Sigmoid colon (tissue), 6 donors: ENCODE measurements at regions not wholly inside any gene's neighbourhood (a gene's known extent, or its start where the extent isn't known, plus 50 kb on each side); places are given as distances from the start of the nearest gene placed in this dataset.

Source experiments
- DNase-seq: peaks from one replicate; pipeline ENCODE4 v3.0.0-alpha.2; 2019
- H3K27ac ChIP-seq, 4 donors: fragments of 200-600 bp; sonication (generic); one replicate each; pipeline ENCODE4 v1.5.1; 2016 to 2019; ENCODE audit warnings: mild to moderate bottlenecking in 1 of 4
- H3K27me3 ChIP-seq, 3 donors: fragments of 200-600 bp; sonication (generic); one replicate each; pipeline ENCODE4 v1.5.1; 2019; ENCODE audit warnings: mild to moderate bottlenecking in 1 of 3
- H3K36me3 ChIP-seq, 4 donors: fragments of 200-600 bp; sonication (generic); one replicate each; pipeline ENCODE4 v1.5.1; 2016 to 2019
- H3K4me1 ChIP-seq, 4 donors: fragments of 200-600 bp; sonication (generic); one replicate each; pipeline ENCODE4 v1.5.1; 2017 to 2019
- H3K4me3 ChIP-seq, 4 donors: fragments of 200-600 bp; sonication (generic); one replicate each; pipeline ENCODE4 v1.5.1; 2017 to 2019; ENCODE audit warnings: mild to moderate bottlenecking in 2 of 4, moderate library complexity in 1 of 4
- H3K9me3 ChIP-seq, 4 donors: fragments of 200-600 bp in 3 of 4; sonication (generic) in 3 of 4; one replicate each; pipeline versions ENCODE4 v1.5.1 to v1.6.1; 2013 to 2019
- CTCF ChIP-seq, 4 experiments: fragments of 450-650 bp in 3 of 4; fragments of 200-600 bp in 1 of 4; IDR thresholded peaks; one replicate each; pipeline ENCODE4 v1.5.1; 2016 to 2019; ENCODE audit warnings: antibody characterized with exemption in 4 of 4, mild to moderate bottlenecking in 3 of 4, moderate library complexity in 2 of 4
- EP300 ChIP-seq, 4 donors: sonication (generic); formaldehyde crosslinking; IDR thresholded peaks; one replicate each; pipeline ENCODE4 v1.6.1; 2017; ENCODE audit warnings: antibody characterized with exemption in 4 of 4
- POLR2A ChIP-seq, 2 donors: fragments of 450-650 bp; IDR thresholded peaks; one replicate each; pipeline ENCODE4 v1.6.1; 2016; ENCODE audit warnings: antibody characterized with exemption in 2 of 2, mild to moderate bottlenecking in 2 of 2, moderate library complexity in 2 of 2
- POLR2AphosphoS5 ChIP-seq, 4 donors: sonication (generic); formaldehyde crosslinking; IDR thresholded peaks; one replicate each; pipeline ENCODE4 v1.6.1; 2017; ENCODE audit warnings: antibody characterized with exemption in 4 of 4
- WGBS, 2 donors: extraction: QIAGEN DNeasy Blood & Tissue Kit; methylation state at CpG; one replicate each; pipeline ENCODE4 v1.1.7; 2013; 5-methylcytosine and 5-hydroxymethylcytosine counted together
- intact Hi-C: fragments of 100-400 bp; cut with DNase I; formaldehyde crosslinking; loops from one replicate; pipeline ENCODE4 v1.15.1; 2023
- donor health status: healthy with polysubstance abuse.
- donor health status: healthy.

DNA sequence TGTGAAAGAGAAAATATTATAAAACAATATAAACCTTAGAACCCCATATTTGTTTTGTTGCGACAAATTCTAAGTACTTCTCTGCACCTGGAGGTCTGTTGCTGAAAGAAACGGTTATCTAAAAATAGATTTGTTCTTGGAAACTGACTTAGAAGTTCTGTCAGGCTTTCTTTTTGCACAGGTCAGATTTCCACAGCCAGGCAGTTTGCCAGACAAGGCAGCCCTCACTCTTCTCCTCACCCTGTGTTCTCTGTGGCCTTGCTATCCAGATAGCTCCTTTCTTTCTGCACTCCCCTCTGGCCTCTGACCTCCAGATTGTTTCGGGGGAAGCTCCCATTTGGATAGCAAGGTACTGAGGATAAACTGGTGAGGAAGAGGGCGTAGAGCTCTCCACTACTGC is 413.3 kb upstream of the ONECUT1 start:
- intact Hi-C loops, result no loop called here
- 44 to 81% methylated on average over 4 of the region's 4 CpGs for WGBS, 2 donors
- Histone ChIP-seq H3K27ac (no peak overlapping the region), H3K9me3 (no peaks in the 10 kb centered on the region), H3K4me3 (no peak overlapping the region), H3K4me1 (no peaks in the 10 kb centered on the region), H3K27me3 (no peaks in the 10 kb centered on the region), H3K36me3 (no peaks in the 10 kb centered on the region)
- TF ChIP-seq POLR2A (IDR thresholded peaks at IDR 0.05) (no peak), CTCF (IDR thresholded peaks at IDR 0.05) (no peak)
- DNase-seq, result no peak

- H3K4me1 ChIP-seq, result no peaks in the 10 kb centered on the region
- TF ChIP-seq POLR2AphosphoS5 (IDR thresholded peaks at IDR 0.05) (no peak), POLR2A (IDR thresholded peaks at IDR 0.05) (no peak), EP300 (IDR thresholded peaks at IDR 0.05) (no peak), CTCF (IDR thresholded peaks at IDR 0.05) (no peak)
- WGBS, 2 donors, result 72 to 87% methylated on average over 1 of the region's 1 CpG
- H3K9me3 ChIP-seq, result no peaks in the 10 kb centered on the region
- H3K27ac ChIP-seq, result no peak overlapping the region
- H3K27me3 ChIP-seq, result no peaks in the 10 kb centered on the region
- no peak for DNase-seq
- H3K4me3 ChIP-seq, result no peak overlapping the region
- intact Hi-C loops, result no loop called here
- H3K36me3 ChIP-seq, result no peaks in the 10 kb centered on the region
Observed at GRCh38 chr15:53202876-53203275, 412.7 kb upstream of the ONECUT1 start.

GRCh38 chr15:53197426-53197839 is 407.3 kb upstream of the ONECUT1 start:
- peak in 3 of 4 experiments; percentile 44 to 59 (median 48) for TF ChIP-seq CTCF (IDR thresholded peaks at IDR 0.05)
- TF ChIP-seq EP300 (IDR thresholded peaks at IDR 0.05), result no peak
- 3 to 5% methylated on average over 23 of the region's 23 CpGs for WGBS, 2 donors
- Histone ChIP-seq H3K27me3 (peaks cover 0 to 10% (median 4%) of the 10 kb centered on the region in 3 donors), H3K4me3 (peak overlapping the region in 1 of 4 donors; percentile 20), H3K4me1 (peaks cover 0 to 8% (median 0%) of the 10 kb centered on the region in 4 donors), H3K9me3 (no peaks in the 10 kb centered on the region), H3K36me3 (no peaks in the 10 kb centered on the region), H3K27ac (no peak overlapping the region)
- intact Hi-C loops, result loop anchor here (10.0 kb wide), 1 partner anchor 57 kb away; no protein-coding TSS in a partner anchor
- DNase-seq, result peak; percentile 70

DNA sequence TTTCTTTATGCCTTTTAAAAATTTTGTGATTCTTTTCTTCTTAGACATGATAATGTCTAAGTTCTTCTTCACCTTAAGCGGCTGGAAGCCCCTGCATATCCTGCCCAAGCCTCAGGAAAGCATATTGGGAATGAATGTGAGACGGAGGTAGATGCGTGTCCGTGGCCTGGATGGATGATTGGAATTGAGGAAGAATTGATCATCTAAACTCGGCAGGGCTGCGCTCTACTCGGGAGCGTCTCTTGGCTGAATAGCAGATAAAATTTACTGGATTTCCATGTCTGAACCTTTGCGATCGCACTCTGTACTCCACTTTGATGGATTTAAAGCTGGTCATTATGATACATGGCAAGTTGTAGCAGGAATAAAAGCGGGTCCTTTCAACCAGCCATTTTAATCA is 406.7 kb upstream of the ONECUT1 start:
- H3K27ac ChIP-seq, result no peak overlapping the region
- TF ChIP-seq CTCF (IDR thresholded peaks at IDR 0.05) (no peak), POLR2AphosphoS5 (IDR thresholded peaks at IDR 0.05) (no peak)
- 60 to 66% methylated on average over 11 of the region's 11 CpGs for WGBS, 2 donors
- peak overlapping the region in 1 of 4 donors; percentile 20 for H3K4me3 ChIP-seq
- H3K27me3 ChIP-seq, result peaks cover 0 to 10% (median 4%) of the 10 kb centered on the region in 3 donors
- no peaks in the 10 kb centered on the region for H3K9me3 ChIP-seq
- no peak for DNase-seq
- no peaks in the 10 kb centered on the region for H3K36me3 ChIP-seq
- intact Hi-C loops, result loop anchor here (10.0 kb wide), 1 partner anchor 58 kb away; no protein-coding TSS in a partner anchor
- peaks cover 0 to 8% (median 0%) of the 10 kb centered on the region in 4 donors for H3K4me1 ChIP-seq

DNA sequence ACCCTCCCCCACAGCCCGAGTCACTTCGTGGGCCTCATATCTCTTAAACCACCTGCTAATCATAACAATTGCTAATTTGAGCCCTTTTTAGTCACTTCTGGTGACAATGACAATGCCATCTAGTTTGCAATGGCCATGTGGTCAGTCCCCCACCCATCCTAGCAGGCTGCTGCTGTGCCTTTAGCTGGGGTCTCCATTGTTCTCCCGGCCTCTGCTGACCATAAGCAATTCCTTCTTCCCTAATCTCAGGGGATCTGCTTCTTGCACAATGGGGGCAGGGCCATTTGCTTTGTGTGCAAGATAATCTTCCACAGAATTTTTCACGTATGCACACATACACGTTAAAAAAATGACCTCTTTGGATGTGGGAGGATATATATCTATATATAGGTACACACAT is 406.1 kb upstream of the ONECUT1 start:
- intact Hi-C loops, result loop anchor here (10.0 kb wide), 1 partner anchor 59 kb away; no protein-coding TSS in a partner anchor
- Histone ChIP-seq H3K27ac (no peak overlapping the region), H3K36me3 (no peaks in the 10 kb centered on the region), H3K4me3 (no peak overlapping the region), H3K27me3 (peaks cover 0 to 10% (median 4%) of the 10 kb centered on the region in 3 donors), H3K4me1 (peaks cover 0 to 8% (median 0%) of the 10 kb centered on the region in 4 donors), H3K9me3 (no peaks in the 10 kb centered on the region)
- TF ChIP-seq EP300 (IDR thresholded peaks at IDR 0.05) (no peak), POLR2A (IDR thresholded peaks at IDR 0.05) (no peak), POLR2AphosphoS5 (IDR thresholded peaks at IDR 0.05) (no peak), CTCF (IDR thresholded peaks at IDR 0.05) (no peak)
- DNase-seq, result no peak
- 55 to 66% methylated on average over 5 of the region's 5 CpGs for WGBS, 2 donors
